Neural progenitor cell (in vitro differentiated cells): ENCODE measurements at regions not wholly inside any gene's neighbourhood (a gene's known extent, or its start where the extent isn't known, plus 50 kb on each side); places are given as distances from the start of the nearest gene placed in this dataset.

Experiments
- DNase-seq: peaks from one replicate; pipeline ENCODE4 v3.0.0-alpha.2; 2016; ENCODE audit warnings: low spot score
- H2AFZ ChIP-seq: fragments of 200-600 bp; sonication (generic); replicated peaks from 2 replicates; pipeline ENCODE4 v1.6.1; 2016; ENCODE audit warnings: antibody characterized with exemption
- H3F3A ChIP-seq: fragments of 200-600 bp; sonication (generic); 2 replicates; pipeline ENCODE4 v1.6.1; 2016; ENCODE audit warnings: antibody characterized with exemption, low read depth
- H3K27ac ChIP-seq: fragments of 200-600 bp; sonication (generic); 2 replicates; pipeline ENCODE4 v1.5.1; 2016; ENCODE audit warnings: mild to moderate bottlenecking
- H3K27me3 ChIP-seq: fragments of 200-600 bp; sonication (generic); 2 replicates; pipeline ENCODE4 v1.6.1; 2016; ENCODE audit warnings: mild to moderate bottlenecking, moderate library complexity
- H3K36me3 ChIP-seq: fragments of 200-600 bp; sonication (generic); 2 replicates; pipeline ENCODE4 v1.5.1; 2016
- H3K4me1 ChIP-seq: fragments of 200-600 bp; sonication (generic); 2 replicates; pipeline ENCODE4 v1.6.1; 2016; ENCODE audit warnings: mixed run types
- H3K4me2 ChIP-seq: fragments of 200-600 bp; sonication (generic); 2 replicates; pipeline ENCODE4 v1.6.1; 2016
- H3K4me3 ChIP-seq: fragments of 200-600 bp; sonication (generic); 2 replicates; pipeline ENCODE4 v1.5.1; 2016
- H3K79me2 ChIP-seq: fragments of 200-600 bp; sonication (generic); 2 replicates; pipeline ENCODE4 v1.6.1; 2016; ENCODE audit warnings: low read depth
- H3K9ac ChIP-seq: fragments of 200-600 bp; sonication (generic); 2 replicates; pipeline ENCODE4 v1.6.1; 2016
- H3K9me3 ChIP-seq: fragments of 200-600 bp; sonication (generic); 2 replicates; pipeline ENCODE4 v1.5.1; 2016; ENCODE audit warnings: low read depth
- H4K20me1 ChIP-seq: fragments of 200-600 bp; sonication (generic); 2 replicates; pipeline ENCODE4 v1.6.1; 2016; ENCODE audit warnings: low read depth
- H3K27ac Mint-ChIP-seq: 3 replicates; pipeline ENCODE4 v1.8.0; 2021; ENCODE audit warnings: mixed read lengths
- H3K27me3 Mint-ChIP-seq: 2 replicates; pipeline ENCODE4 v1.8.0; 2022; ENCODE audit warnings: low read depth, mild to moderate bottlenecking, inconsistent platforms, moderate library complexity, mixed read lengths; ENCODE audit not compliant: insufficient read depth
- H3K36me3 Mint-ChIP-seq: 3 replicates; pipeline ENCODE4 v1.8.0; 2021; ENCODE audit warnings: mixed read lengths
- H3K4me1 Mint-ChIP-seq: 3 replicates; pipeline ENCODE4 v1.8.0; 2021; ENCODE audit warnings: mixed read lengths
- H3K4me3 Mint-ChIP-seq: 3 replicates; pipeline ENCODE4 v1.8.0; 2021; ENCODE audit warnings: mild to moderate bottlenecking, moderate library complexity, mixed read lengths
- H3K9me3 Mint-ChIP-seq: 3 replicates; pipeline ENCODE4 v1.8.0; 2020; ENCODE audit warnings: mixed read lengths
- CTCF ChIP-seq: fragments of 200-600 bp; sonication (generic); IDR thresholded peaks from 2 replicates; pipeline ENCODE4 v1.5.1; 2017; ENCODE audit warnings: antibody characterized with exemption, mild to moderate bottlenecking
- EZH2 ChIP-seq: fragments of 200-600 bp; sonication (generic); IDR thresholded peaks from 2 replicates; pipeline ENCODE4 v1.6.1; 2017; ENCODE audit warnings: antibody characterized with exemption, mild to moderate bottlenecking, moderate library complexity
- EZH2phosphoT487 ChIP-seq: fragments of 200-600 bp; sonication (generic); IDR thresholded peaks from 2 replicates; pipeline ENCODE4 v1.6.1; 2017; ENCODE audit warnings: antibody characterized with exemption

GRCh38 chr13:61908906-61909615, 493.4 kb upstream of the PCDH20 start:
- no peaks in the 10 kb centered on the region for H3K4me1 ChIP-seq
- H3K27me3 Mint-ChIP-seq: no peaks in the 10 kb centered on the region
- H3K27me3 ChIP-seq: no peaks in the 10 kb centered on the region
- H2AFZ ChIP-seq: no peak overlapping the region
- no peak overlapping the region for H3K4me2 ChIP-seq
- H3K9me3 ChIP-seq: no peaks in the 10 kb centered on the region
- no peak overlapping the region for H3K27ac Mint-ChIP-seq
- no peak overlapping the region for H3K4me3 ChIP-seq
- no peaks in the 10 kb centered on the region for H4K20me1 ChIP-seq
- no peak overlapping the region for H3K27ac ChIP-seq
- DNase-seq: no peak
- no peak overlapping the region for H3K4me3 Mint-ChIP-seq
- no peaks in the 10 kb centered on the region for H3F3A ChIP-seq
- TF ChIP-seq EZH2phosphoT487: no peak
- no peak for TF ChIP-seq CTCF
- no peak for TF ChIP-seq EZH2
- no peaks in the 10 kb centered on the region for H3K4me1 Mint-ChIP-seq
- no peaks in the 10 kb centered on the region for H3K9me3 Mint-ChIP-seq
- H3K79me2 ChIP-seq: no peaks in the 10 kb centered on the region
- no peaks in the 10 kb centered on the region for H3K36me3 Mint-ChIP-seq
- H3K36me3 ChIP-seq: no peaks in the 10 kb centered on the region
- no peak overlapping the region for H3K9ac ChIP-seq

GRCh38 chr13:61905054-61905453, 489.4 kb upstream of the PCDH20 start:
- no peaks in the 10 kb centered on the region for H3K36me3 ChIP-seq
- H3K27ac ChIP-seq: no peak overlapping the region
- H3K4me2 ChIP-seq: no peak overlapping the region
- H3F3A ChIP-seq: no peaks in the 10 kb centered on the region
- H3K9ac ChIP-seq: no peak overlapping the region
- TF ChIP-seq CTCF: no peak
- no peak for TF ChIP-seq EZH2
- no peak for TF ChIP-seq EZH2phosphoT487
- H3K9me3 ChIP-seq: no peaks in the 10 kb centered on the region
- H2AFZ ChIP-seq: no peak overlapping the region
- Mint-ChIP-seq H3K9me3 (peaks cover 4% of the 10 kb centered on the region), H3K27me3 (peaks cover 2% of the 10 kb centered on the region), H3K36me3 (no peaks in the 10 kb centered on the region), H3K27ac (no peak overlapping the region), H3K4me1 (no peaks in the 10 kb centered on the region), H3K4me3 (no peak overlapping the region)
- no peak overlapping the region for H3K4me3 ChIP-seq
- H4K20me1 ChIP-seq: no peaks in the 10 kb centered on the region
- peaks cover 8% of the 10 kb centered on the region for H3K4me1 ChIP-seq
- no peaks in the 10 kb centered on the region for H3K79me2 ChIP-seq
- H3K27me3 ChIP-seq: no peaks in the 10 kb centered on the region
- DNase-seq: no peak

GRCh38 chr13:61901946-61902541, 486.4 kb upstream of the PCDH20 start:
- H3K4me2 ChIP-seq: no peak overlapping the region
- peaks cover 4% of the 10 kb centered on the region for H3K9me3 Mint-ChIP-seq
- H3K4me1 Mint-ChIP-seq: no peaks in the 10 kb centered on the region
- no peak overlapping the region for H3K27ac Mint-ChIP-seq
- H3K36me3 ChIP-seq: no peaks in the 10 kb centered on the region
- H3K4me3 Mint-ChIP-seq: no peak overlapping the region
- no peak overlapping the region for H3K9ac ChIP-seq
- TF ChIP-seq EZH2phosphoT487: no peak
- no peak for TF ChIP-seq EZH2
- TF ChIP-seq CTCF: no peak
- H2AFZ ChIP-seq: no peak overlapping the region
- H3K4me1 ChIP-seq: peaks cover 9% of the 10 kb centered on the region
- DNase-seq: no peak
- no peaks in the 10 kb centered on the region for H3K36me3 Mint-ChIP-seq
- no peaks in the 10 kb centered on the region for H3K27me3 ChIP-seq
- H3K27me3 Mint-ChIP-seq: peaks cover 2% of the 10 kb centered on the region
- H3K27ac ChIP-seq: no peak overlapping the region
- no peaks in the 10 kb centered on the region for H3F3A ChIP-seq
- no peaks in the 10 kb centered on the region for H3K79me2 ChIP-seq
- H3K9me3 ChIP-seq: no peaks in the 10 kb centered on the region
- no peaks in the 10 kb centered on the region for H4K20me1 ChIP-seq
- H3K4me3 ChIP-seq: no peak overlapping the region
